ENCODE measurements at regions not wholly inside any gene's neighbourhood (a gene's known extent, or its start where the extent isn't known, plus 50 kb on each side); places are given as distances from the start of the nearest gene placed in this dataset.

- no peak for DNase-seq (ENCODE audit: insufficient read length, low spot score)
- no peak for FAIRE-seq
- TF ChIP-seq CTCF (IDR thresholded peaks at IDR 0.05; ENCODE audit: insufficient read depth, missing control alignments) = no peak
These were observed 131.0 kb upstream of the KLHL25 start for GRCh38 chr15:85925649-85926237.

- no peak for FAIRE-seq
- DNase-seq (ENCODE audit: insufficient read length, low spot score) = no peak
- no peak for TF ChIP-seq CTCF (IDR thresholded peaks at IDR 0.05; ENCODE audit: insufficient read depth, missing control alignments)
These were observed 132.1 kb upstream of the KLHL25 start for GRCh38 chr15:85926834-85927233.

- DNase-seq (ENCODE audit: insufficient read length, low spot score) = no peak
- no peak for FAIRE-seq
- no peak for TF ChIP-seq CTCF (IDR thresholded peaks at IDR 0.05; ENCODE audit: insufficient read depth, missing control alignments)
These were observed 133.3 kb upstream of the KLHL25 start for GRCh38 chr15:85927931-85928537.

GRCh38 chr15:85929786-85930185 is 135.1 kb upstream of the KLHL25 start:
- TF ChIP-seq CTCF (IDR thresholded peaks at IDR 0.05; ENCODE audit: insufficient read depth, missing control alignments) = no peak
- no peak for FAIRE-seq

GRCh38 chr15:85932391-85932790 is 137.7 kb upstream of the KLHL25 start:
- no peak for TF ChIP-seq CTCF (IDR thresholded peaks at IDR 0.05; ENCODE audit: insufficient read depth, missing control alignments)
- FAIRE-seq = no peak
- no peak for DNase-seq (ENCODE audit: insufficient read length, low spot score)

More at GRCh38 chr15:85929786-85930185, 135.1 kb upstream of the KLHL25 start:
- DNase-seq (ENCODE audit: insufficient read length, low spot score) = no peak

- DNase-seq (ENCODE audit: insufficient read length, low spot score) (no peak), FAIRE-seq (no peak)
- TF ChIP-seq CTCF (IDR thresholded peaks at IDR 0.05; ENCODE audit: insufficient read depth, missing control alignments) = no peak
These were observed 140.0 kb upstream of the KLHL25 start for GRCh38 chr15:85934691-85935090.

- no peak for FAIRE-seq
- no peak for TF ChIP-seq CTCF (IDR thresholded peaks at IDR 0.05; ENCODE audit: insufficient read depth, missing control alignments)
- no peak for DNase-seq (ENCODE audit: insufficient read length, low spot score)
These were observed 140.5 kb upstream of the KLHL25 start for GRCh38 chr15:85935182-85935581.

Data from D721Med (cell line).